Left ventricle myocardium inferior (tissue), 1 donor: ENCODE measurements at regions not wholly inside any gene's neighbourhood (a gene's known extent, or its start where the extent isn't known, plus 50 kb on each side); places are given as distances from the start of the nearest gene placed in this dataset.

Experiments
- DNase-seq: peaks from one replicate; pipeline ENCODE4 v3.0.0-alpha.2; 2020
- H3K27ac ChIP-seq: fragments of 200-600 bp; replicated peaks from 2 replicates; pipeline ENCODE4 v1.8.0; 2021
- H3K27me3 ChIP-seq: fragments of 200-600 bp; 2 replicates; pipeline ENCODE4 v1.8.0; 2021; ENCODE audit warnings: low read depth
- H3K36me3 ChIP-seq: fragments of 200-600 bp; 2 replicates; pipeline ENCODE4 v1.8.0; 2021
- H3K4me1 ChIP-seq: fragments of 200-600 bp; 2 replicates; pipeline ENCODE4 v1.8.0; 2021
- H3K4me3 ChIP-seq: fragments of 200-600 bp; 2 replicates; pipeline ENCODE4 v1.8.0; 2021; ENCODE audit warnings: mild to moderate bottlenecking, moderate library complexity
- H3K9me3 ChIP-seq: fragments of 200-600 bp; replicated peaks from 2 replicates; pipeline ENCODE4 v1.8.0; 2021
- intact Hi-C: fragments of 100-400 bp; cut with micrococcal nuclease; formaldehyde crosslinking; loops from one replicate; pipeline ENCODE4 v1.11.0; 2022
- TF ChIP-seq, protein P1 (sequence below): fragments of 200-600 bp; IDR thresholded peaks from 2 replicates; pipeline ENCODE4 v1.8.0; 2021; ENCODE audit warnings: antibody characterized with exemption, mild to moderate bottlenecking, borderline replicate concordance
- donor health status: DM: no; HTN: yes; CAD: no; lungs with severe emphysema.

DNA sequence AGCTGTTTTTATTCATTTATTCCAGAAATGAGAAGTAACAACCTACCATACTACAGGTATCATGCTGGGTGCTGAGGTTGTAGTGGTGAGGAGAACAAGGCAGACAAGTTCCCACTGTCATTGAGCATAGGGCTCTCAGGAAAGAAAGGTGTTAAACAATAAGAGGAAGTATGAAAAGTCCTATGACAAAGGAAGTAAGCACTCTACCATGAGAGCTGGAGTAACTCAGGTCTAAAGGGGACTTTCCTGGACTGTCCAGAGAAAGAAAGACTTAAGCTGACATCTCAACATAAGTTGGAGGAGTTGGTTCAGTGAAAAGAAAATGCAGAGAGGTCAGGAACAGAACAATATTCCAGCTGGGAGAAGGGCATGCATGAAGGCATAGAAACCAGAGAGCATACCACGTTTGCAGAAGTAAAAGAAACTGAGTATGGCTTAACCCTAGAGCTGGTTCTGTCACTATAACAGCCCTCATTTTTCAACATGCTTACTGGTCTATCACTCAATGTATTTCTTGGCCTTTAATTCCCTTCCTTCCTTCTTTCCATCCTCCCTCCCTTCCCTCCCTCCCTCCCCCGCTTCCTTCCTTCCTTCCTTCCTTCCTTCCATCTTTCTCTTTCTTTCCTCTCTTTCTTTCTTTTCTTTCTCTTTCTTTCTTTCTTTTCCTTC lies 137.8 kb upstream of the BDNF start:
- TF ChIP-seq, protein P1, sequence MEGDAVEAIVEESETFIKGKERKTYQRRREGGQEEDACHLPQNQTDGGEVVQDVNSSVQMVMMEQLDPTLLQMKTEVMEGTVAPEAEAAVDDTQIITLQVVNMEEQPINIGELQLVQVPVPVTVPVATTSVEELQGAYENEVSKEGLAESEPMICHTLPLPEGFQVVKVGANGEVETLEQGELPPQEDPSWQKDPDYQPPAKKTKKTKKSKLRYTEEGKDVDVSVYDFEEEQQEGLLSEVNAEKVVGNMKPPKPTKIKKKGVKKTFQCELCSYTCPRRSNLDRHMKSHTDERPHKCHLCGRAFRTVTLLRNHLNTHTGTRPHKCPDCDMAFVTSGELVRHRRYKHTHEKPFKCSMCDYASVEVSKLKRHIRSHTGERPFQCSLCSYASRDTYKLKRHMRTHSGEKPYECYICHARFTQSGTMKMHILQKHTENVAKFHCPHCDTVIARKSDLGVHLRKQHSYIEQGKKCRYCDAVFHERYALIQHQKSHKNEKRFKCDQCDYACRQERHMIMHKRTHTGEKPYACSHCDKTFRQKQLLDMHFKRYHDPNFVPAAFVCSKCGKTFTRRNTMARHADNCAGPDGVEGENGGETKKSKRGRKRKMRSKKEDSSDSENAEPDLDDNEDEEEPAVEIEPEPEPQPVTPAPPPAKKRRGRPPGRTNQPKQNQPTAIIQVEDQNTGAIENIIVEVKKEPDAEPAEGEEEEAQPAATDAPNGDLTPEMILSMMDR = no peak
- intact Hi-C loops = no loop called here
- H3K27ac ChIP-seq = no peak overlapping the region
- no peaks in the 10 kb centered on the region for H3K36me3 ChIP-seq
- no peaks in the 10 kb centered on the region for H3K4me1 ChIP-seq
- no peak overlapping the region for H3K4me3 ChIP-seq
- DNase-seq = no peak
- peaks cover 7% of the 10 kb centered on the region for H3K9me3 ChIP-seq
- peaks cover 20% of the 10 kb centered on the region for H3K27me3 ChIP-seq

DNA sequence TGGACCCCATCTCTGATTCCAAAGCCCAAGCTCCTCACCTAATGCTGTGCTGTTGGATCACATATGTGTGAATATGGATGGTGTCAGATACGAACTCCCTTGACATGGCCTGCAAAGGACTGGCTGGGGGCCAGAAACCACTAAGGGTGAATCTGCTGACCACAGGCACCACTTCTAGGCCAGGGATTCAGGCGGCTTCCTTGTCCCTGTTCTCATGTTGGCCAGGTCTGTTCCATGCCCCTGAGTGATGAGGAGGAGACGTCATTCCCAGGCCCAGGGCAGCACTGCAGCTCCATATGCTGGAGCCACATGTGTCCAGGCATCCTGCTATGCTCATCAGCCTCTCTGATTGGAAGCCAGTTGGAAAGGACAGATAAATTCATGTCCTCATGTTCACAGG lies 130.0 kb upstream of the BDNF start:
- no peak for DNase-seq
- peaks cover 5% of the 10 kb centered on the region for H3K9me3 ChIP-seq
- H3K27me3 ChIP-seq = peaks cover 2% of the 10 kb centered on the region
- H3K4me3 ChIP-seq = no peak overlapping the region
- intact Hi-C loops = no loop called here
- no peaks in the 10 kb centered on the region for H3K36me3 ChIP-seq
- no peaks in the 10 kb centered on the region for H3K4me1 ChIP-seq
- TF ChIP-seq, protein P1 = no peak
- no peak overlapping the region for H3K27ac ChIP-seq

DNA sequence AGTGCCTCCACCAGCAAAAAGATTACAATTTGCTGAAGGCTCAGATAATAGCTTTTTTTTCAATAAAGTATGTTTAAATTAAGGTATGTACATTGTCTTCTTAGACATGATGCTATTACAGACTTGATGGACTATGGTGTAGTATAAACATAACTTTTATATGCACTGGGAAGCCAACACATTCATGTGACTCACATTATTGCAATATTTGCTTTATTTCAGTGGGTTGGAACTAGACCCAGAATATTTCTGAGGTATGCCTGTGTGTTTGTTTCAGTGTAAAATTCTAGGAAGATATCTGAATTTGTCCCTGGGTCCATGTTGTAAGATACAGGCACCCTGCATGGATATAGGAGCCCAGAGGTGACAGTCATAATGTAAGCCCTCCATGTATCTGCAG lies 120.0 kb upstream of the BDNF start:
- H3K27ac ChIP-seq = no peak overlapping the region
- intact Hi-C loops = no loop called here
- H3K9me3 ChIP-seq = no peaks in the 10 kb centered on the region
- H3K4me3 ChIP-seq = no peak overlapping the region
- DNase-seq = no peak
- no peaks in the 10 kb centered on the region for H3K27me3 ChIP-seq
- TF ChIP-seq, protein P1 = no peak
- H3K36me3 ChIP-seq = no peaks in the 10 kb centered on the region
- no peaks in the 10 kb centered on the region for H3K4me1 ChIP-seq

DNA sequence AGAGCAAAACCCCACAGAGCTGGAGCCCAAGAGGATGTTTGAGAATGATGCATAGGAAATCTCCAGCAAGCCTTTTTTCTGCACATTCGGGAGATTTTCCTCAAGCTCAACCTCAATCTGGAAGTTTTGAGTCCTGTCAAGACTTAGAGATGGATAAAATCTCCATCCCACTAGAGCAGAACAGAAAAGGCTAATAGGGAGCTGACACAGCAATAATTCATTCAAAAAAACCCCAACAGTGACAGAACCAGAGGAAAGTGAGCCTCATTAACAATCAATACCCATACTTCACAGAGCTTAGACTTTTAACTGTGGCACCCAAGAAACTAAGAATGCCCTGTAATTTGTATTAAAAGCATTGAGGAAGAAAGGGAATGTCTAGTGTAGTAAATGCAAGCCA lies 115.9 kb upstream of the BDNF start:
- Histone ChIP-seq H3K9me3 (no peaks in the 10 kb centered on the region), H3K36me3 (no peaks in the 10 kb centered on the region), H3K4me1 (no peaks in the 10 kb centered on the region), H3K4me3 (no peak overlapping the region), H3K27me3 (peaks cover 11% of the 10 kb centered on the region), H3K27ac (no peak overlapping the region)
- DNase-seq = no peak
- intact Hi-C loops = no loop called here
- TF ChIP-seq, protein P1 = no peak

DNA sequence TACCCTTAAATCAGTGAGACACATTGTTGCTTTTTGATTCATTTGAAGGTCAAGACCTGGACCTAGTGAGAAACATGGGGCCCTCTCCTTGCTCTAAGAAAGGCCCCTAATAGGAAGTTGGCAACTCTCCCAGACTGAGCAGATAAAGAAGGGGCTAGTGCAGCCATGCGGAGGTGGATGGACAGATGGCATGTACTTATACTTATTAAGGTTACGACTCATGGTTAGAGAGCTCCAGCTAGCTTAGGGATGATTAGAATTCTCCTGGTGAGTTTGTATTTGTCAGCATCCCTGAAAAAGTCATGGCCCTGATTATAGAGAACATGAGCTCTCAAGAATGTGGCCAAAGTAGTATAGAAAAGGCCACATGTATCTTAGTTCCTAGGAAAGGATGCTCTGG lies 112.1 kb upstream of the BDNF start:
- H3K27ac ChIP-seq = no peak overlapping the region
- TF ChIP-seq, protein P1 = no peak
- no peak for DNase-seq
- H3K4me1 ChIP-seq = no peaks in the 10 kb centered on the region
- no peaks in the 10 kb centered on the region for H3K36me3 ChIP-seq
- H3K4me3 ChIP-seq = no peak overlapping the region
- H3K27me3 ChIP-seq = peaks cover 11% of the 10 kb centered on the region
- intact Hi-C loops = no loop called here
- no peaks in the 10 kb centered on the region for H3K9me3 ChIP-seq

DNA sequence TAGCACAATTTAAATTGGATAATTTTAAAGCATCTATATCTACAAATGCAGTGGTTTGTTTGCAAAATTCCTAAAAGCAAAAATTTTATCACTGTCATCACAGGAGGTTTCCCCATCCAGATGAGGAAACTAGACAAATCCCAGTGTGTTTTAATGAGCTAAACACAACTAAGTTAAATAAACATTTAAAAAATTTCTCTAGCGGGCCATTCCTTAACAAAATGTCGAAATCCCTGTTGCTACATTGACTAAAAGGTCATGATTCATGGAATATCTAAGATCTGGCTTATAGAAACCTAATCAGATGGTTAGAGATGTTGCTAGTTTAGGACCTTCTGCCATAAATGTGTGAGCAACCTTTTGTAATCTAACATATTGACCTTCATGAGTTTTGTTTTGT lies 107.3 kb upstream of the BDNF start:
- H3K27ac ChIP-seq = no peak overlapping the region
- no peak for DNase-seq
- no peaks in the 10 kb centered on the region for H3K9me3 ChIP-seq
- no peaks in the 10 kb centered on the region for H3K4me1 ChIP-seq
- H3K36me3 ChIP-seq = no peaks in the 10 kb centered on the region
- H3K27me3 ChIP-seq = no peaks in the 10 kb centered on the region
- TF ChIP-seq, protein P1 = no peak
- no peak overlapping the region for H3K4me3 ChIP-seq
- intact Hi-C loops = no loop called here
